H1 (cell line): ENCODE measurements at regions not wholly inside any gene's neighbourhood (a gene's known extent, or its start where the extent isn't known, plus 50 kb on each side); places are given as distances from the start of the nearest gene placed in this dataset.

Experiments used
- CTCF ChIA-PET: fragments of 300-600 bp; sonication (Branson Sonifier 250); formaldehyde crosslinking; loops from one replicate; lab custom pipeline; 2021; ENCODE audit not compliant: partially characterized antibody; lab: Charles Lee
- POLR2A ChIA-PET: fragments of 300-600 bp; sonication (Branson Sonifier 250); formaldehyde crosslinking; loops from one replicate; lab custom pipeline; 2021; ENCODE audit warnings: inconsistent platforms; ENCODE audit not compliant: partially characterized antibody; lab: Charles Lee
- DNase-seq, 2 experiments: peaks; one replicate each; pipeline versions ENCODE4 v3.0.0 to v3.0.0-alpha.2; 2010 to 2022; ENCODE audit warnings: low spot score in 2 of 2, low read depth in 1 of 2, mixed read lengths in 1 of 2
- FAIRE-seq: peaks from 2 replicates; lab custom pipeline; 2011; peaks lifted over from hg19 to GRCh38; lab: Jason Lieb, UNC
- H2AFZ ChIP-seq: 2 replicates; pipeline ENCODE4 v1.8.1; 2012; ENCODE audit warnings: low read length, inconsistent platforms
- H2AK5ac ChIP-seq: 2 replicates; pipeline ENCODE4 v1.6.1; 2013; ENCODE audit warnings: low read depth, low read length
- H2BK120ac ChIP-seq: replicated peaks from 2 replicates; pipeline ENCODE3; 2013; ENCODE audit warnings: low read depth, low read length, inconsistent platforms
- H2BK12ac ChIP-seq: 2 replicates; pipeline ENCODE4 v1.6.1; 2013; ENCODE audit warnings: low read depth, low read length
- H2BK15ac ChIP-seq: 2 replicates; pipeline ENCODE4 v1.6.1; 2013; ENCODE audit warnings: low read length
- H2BK20ac ChIP-seq: 2 replicates; pipeline ENCODE4 v1.6.1; 2013; ENCODE audit warnings: low read length
- H2BK5ac ChIP-seq: 2 replicates; pipeline ENCODE4 v1.6.1; 2013; ENCODE audit warnings: low read depth, low read length
- H3K14ac ChIP-seq: 2 replicates; pipeline ENCODE4 v1.6.1; 2013; ENCODE audit warnings: inconsistent platforms; ENCODE audit not compliant: insufficient read length
- H3K18ac ChIP-seq: 2 replicates; pipeline ENCODE4 v1.6.1; 2013; ENCODE audit warnings: low read length; ENCODE audit errors: extremely low read depth
- H3K23ac ChIP-seq: 2 replicates; pipeline ENCODE4 v1.6.1; 2013; ENCODE audit warnings: inconsistent platforms; ENCODE audit not compliant: insufficient read length
- H3K23me2 ChIP-seq: 2 replicates; pipeline ENCODE4 v1.6.1; 2013; ENCODE audit warnings: low read depth, low read length
- H3K27ac ChIP-seq: 2 replicates; pipeline ENCODE4 v1.6.1; 2011; ENCODE audit warnings: low read depth, low read length, inconsistent platforms
- H3K27me3 ChIP-seq, 4 experiments: replicated peaks in 1 of 4; 1 replicate in 1 of 4; 2 replicates in 3 of 4; pipeline versions ENCODE4 v1.6.1 to v1.8.1; 2011 to 2013; ENCODE audit warnings: low read length in 3 of 4, mild to moderate bottlenecking in 3 of 4, inconsistent platforms in 2 of 4, mixed read lengths in 2 of 4, moderate library complexity in 1 of 4; ENCODE audit not compliant: control insufficient read depth in 3 of 4, insufficient read depth in 3 of 4; ENCODE audit errors: extremely low read depth in 1 of 4
- H3K36me3 ChIP-seq, 4 experiments: 2 replicates each; pipeline versions ENCODE4 v1.6.1 to v1.8.1; 2011 to 2013; ENCODE audit warnings: mild to moderate bottlenecking in 4 of 4, low read length in 3 of 4, moderate library complexity in 2 of 4, control low read depth in 1 of 4, inconsistent platforms in 1 of 4; ENCODE audit not compliant: insufficient read depth in 4 of 4, control insufficient read depth in 2 of 4
- H3K4ac ChIP-seq: replicated peaks from 2 replicates; pipeline ENCODE3; 2013; ENCODE audit warnings: low read length, low read depth, mixed read lengths, inconsistent platforms; ENCODE audit not compliant: insufficient read length
- H3K4me1 ChIP-seq, 4 experiments: replicated peaks in 1 of 4; 1 replicate in 1 of 4; 2 replicates in 3 of 4; pipeline versions ENCODE4 v1.6.1 to v1.8.1; 2011 to 2013; ENCODE audit warnings: low read length in 3 of 4, inconsistent platforms in 2 of 4, mixed read lengths in 1 of 4; ENCODE audit not compliant: insufficient read depth in 4 of 4, control insufficient read depth in 3 of 4
- H3K4me2 ChIP-seq, 2 experiments: 2 replicates each; pipeline versions ENCODE4 v1.6.1 to v1.8.1; 2011 to 2013; ENCODE audit warnings: low read depth in 2 of 2, low read length in 2 of 2, control low read depth in 1 of 2, inconsistent platforms in 1 of 2, mild to moderate bottlenecking in 1 of 2; ENCODE audit not compliant: insufficient read depth in 1 of 2
- H3K4me3 ChIP-seq, 4 experiments: fragments of 200-600, 300-600 bp in 1 of 4; sonication (generic), shearing (Covaris generic), sonication (Bioruptor Twin) in 1 of 4; 2 replicates each; pipeline versions ENCODE4 v1.5.1 to v1.8.1; 2011 to 2016; ENCODE audit warnings: low read length in 4 of 4, low read depth in 3 of 4, control low read depth in 2 of 4, inconsistent platforms in 2 of 4, mild to moderate bottlenecking in 2 of 4, mixed read lengths in 1 of 4, moderate library complexity in 1 of 4; ENCODE audit not compliant: insufficient read depth in 2 of 4; ENCODE audit errors: extremely low read depth in 1 of 4
- H3K56ac ChIP-seq: replicated peaks from 2 replicates; pipeline ENCODE3; 2013; ENCODE audit warnings: low read depth, mild to moderate bottlenecking, mixed read lengths, low read length, inconsistent platforms; ENCODE audit not compliant: insufficient read length
- H3K79me1 ChIP-seq: 2 replicates; pipeline ENCODE4 v1.6.1; 2013; ENCODE audit warnings: low read depth, low read length, control low read depth
- H3K79me2 ChIP-seq, 2 experiments: 2 replicates each; pipeline versions ENCODE4 v1.6.1 to v1.8.1; 2012 to 2013; ENCODE audit warnings: low read length in 2 of 2, mild to moderate bottlenecking in 2 of 2, inconsistent platforms in 1 of 2; ENCODE audit not compliant: insufficient read depth in 2 of 2, control insufficient read depth in 1 of 2
- H3K9ac ChIP-seq, 4 experiments: replicated peaks in 1 of 4; 1 replicate in 1 of 4; 2 replicates in 3 of 4; pipeline versions ENCODE4 v1.6.1 to v1.8.1; 2011 to 2013; ENCODE audit warnings: low read depth in 3 of 4, low read length in 3 of 4, control low read depth in 2 of 4, mild to moderate bottlenecking in 2 of 4, moderate library complexity in 2 of 4, inconsistent platforms in 1 of 4; ENCODE audit errors: extremely low read depth in 1 of 4
- H3K9me3 ChIP-seq, 2 experiments: 2 replicates each; pipeline versions ENCODE4 v1.6.1 to v1.8.1; 2012 to 2013; ENCODE audit warnings: mild to moderate bottlenecking in 2 of 2, moderate library complexity in 2 of 2, control low read depth in 1 of 2, inconsistent platforms in 1 of 2, low read depth in 1 of 2, low read length in 1 of 2, mixed read lengths in 1 of 2; ENCODE audit not compliant: insufficient read depth in 2 of 2
- H4K20me1 ChIP-seq, 2 experiments: replicated peaks in 1 of 2; 2 replicates each; pipeline versions ENCODE3 to v1.8.1; 2011 to 2013; ENCODE audit warnings: inconsistent platforms in 2 of 2, low read length in 2 of 2, mild to moderate bottlenecking in 1 of 2; ENCODE audit not compliant: insufficient read depth in 2 of 2, control insufficient read depth in 1 of 2
- H4K5ac ChIP-seq: 2 replicates; pipeline ENCODE4 v1.6.1; 2013; ENCODE audit warnings: low read length, low read depth, mixed read lengths, inconsistent platforms; ENCODE audit not compliant: insufficient read length
- H4K8ac ChIP-seq: 2 replicates; pipeline ENCODE4 v1.8.0; 2013; ENCODE audit warnings: mild to moderate bottlenecking, moderate library complexity, low read length, inconsistent platforms; ENCODE audit not compliant: insufficient read depth; ENCODE audit errors: extremely low read depth
- H4K91ac ChIP-seq: replicated peaks from 2 replicates; pipeline ENCODE3; 2013; ENCODE audit warnings: low read length, mixed read lengths, inconsistent platforms; ENCODE audit not compliant: insufficient read length
- CTCF ChIP-seq, 3 experiments: IDR thresholded peaks; 1 replicate in 2 of 3; 2 replicates in 1 of 3; pipeline versions ENCODE4 v1.5.1 to v1.6.1; 2011; ENCODE audit warnings: low read length in 3 of 3, mild to moderate bottlenecking in 3 of 3, inconsistent platforms in 2 of 3, low read depth in 1 of 3, moderate library complexity in 1 of 3; ENCODE audit not compliant: insufficient read depth in 1 of 3; ENCODE audit errors: control extremely low read depth in 1 of 3
- GTF2F1 ChIP-seq: IDR thresholded peaks from 2 replicates; pipeline ENCODE4 v1.6.1; 2012; ENCODE audit warnings: low read depth, low read length, improper control_type of control experiment, borderline replicate concordance
- RAD21 ChIP-seq, 2 experiments: IDR thresholded peaks in 1 of 2; conservative IDR thresholded peaks in 1 of 2; 2 replicates each; pipeline ENCODE4 v1.6.1; 2011; ENCODE audit warnings: low read depth in 2 of 2, low read length in 2 of 2, improper control_type of control experiment in 1 of 2, inconsistent platforms in 1 of 2, mild to moderate bottlenecking in 1 of 2, moderate library complexity in 1 of 2
- RXRA ChIP-seq: IDR thresholded peaks from 2 replicates; pipeline ENCODE4 v1.6.1; 2011; ENCODE audit warnings: low read depth, mild to moderate bottlenecking, low read length, moderate library complexity; ENCODE audit not compliant: insufficient read depth
- WGBS, 2 experiments: shearing (Covaris generic) in 1 of 2; methylation state at CpG; one replicate each; pipeline versions ENCODE4 v1.1.6 to v1.1.7; 2013 to 2015; ENCODE audit warnings: low lambda C conversion rate in 2 of 2, mixed read lengths in 2 of 2, inconsistent platforms in 1 of 2, low coverage in 1 of 2, missing lambda C conversion rate in 1 of 2; ENCODE audit not compliant: insufficient replicate concordance in 2 of 2, insufficient coverage in 1 of 2, insufficient read length in 1 of 2; ENCODE audit errors: extremely low coverage in 1 of 2, missing lambda C conversion rate in 1 of 2; 5-methylcytosine and 5-hydroxymethylcytosine counted together

- no peak overlapping the region for H2AFZ ChIP-seq
- no peak overlapping the region for H4K91ac ChIP-seq
- H3K27ac ChIP-seq: no peak overlapping the region
- no peaks in the 10 kb centered on the region for H3K27me3 ChIP-seq
- no peak overlapping the region for H4K8ac ChIP-seq
- FAIRE-seq: peak; percentile 82
- no peak overlapping the region for H2BK20ac ChIP-seq
- no peaks in the 10 kb centered on the region for H3K79me1 ChIP-seq
- no peaks in the 10 kb centered on the region; a peak in 1 of 4 replicates for H3K79me2 ChIP-seq
- H3K4me1 ChIP-seq: no peaks in the 10 kb centered on the region
- H4K5ac ChIP-seq: no peak overlapping the region
- no peaks in the 10 kb centered on the region for H3K9me3 ChIP-seq
- peak; percentile 11 to 71 (median 51) for TF ChIP-seq CTCF (IDR thresholded peaks at IDR 0.05; ENCODE audit: control extremely low read depth in 1 of 3, insufficient read depth in 1 of 3, low read depth in 1 of 3, low read length in 3 of 3)
- peak; percentile 80 to 84 for TF ChIP-seq RAD21 (IDR thresholded peaks at IDR 0.05 in 1 of 2, conservative IDR thresholded peaks at IDR 0.05 in 1 of 2; ENCODE audit: low read depth in 2 of 2, low read length in 2 of 2)
- TF ChIP-seq RXRA: no peak
- TF ChIP-seq GTF2F1: no peak
- H3K4ac ChIP-seq: no peak overlapping the region
- H3K4me2 ChIP-seq: no peak overlapping the region
- H2AK5ac ChIP-seq: no peak overlapping the region
- no peak overlapping the region for H3K18ac ChIP-seq
- no peak overlapping the region for H3K14ac ChIP-seq
- 67% methylated on average over 6 of the region's 6 CpGs; no CpG with 5 or more reads in 1 of the 2 experiments for WGBS, 2 experiments
- H3K23ac ChIP-seq: no peak overlapping the region
- ChIA-PET CTCF (interaction anchor here (0.6 to 2.6 kb wide), 30 partner anchors 9 to 1282 kb away, joined by 3 to 15 read pairs (median 4); no protein-coding TSS in a partner anchor), POLR2A (no interaction called here)
- H3K4me3 ChIP-seq: no peak overlapping the region
- H3K23me2 ChIP-seq: no peaks in the 10 kb centered on the region; the same call in 1 of the 2 replicates
- H2BK120ac ChIP-seq: no peak overlapping the region
- no peak overlapping the region for H2BK15ac ChIP-seq
- DNase-seq: no peak
- no peaks in the 10 kb centered on the region for H4K20me1 ChIP-seq
- no peak overlapping the region for H2BK12ac ChIP-seq
- H2BK5ac ChIP-seq: no peak overlapping the region
- no peak overlapping the region for H3K9ac ChIP-seq
- H3K56ac ChIP-seq: no peak overlapping the region
- no peaks in the 10 kb centered on the region for H3K36me3 ChIP-seq
Observed at GRCh38 chr13:83780227-83780626, 102.0 kb downstream of the SLITRK1 start.
